RWPE2 (cell line): ENCODE measurements at regions not wholly inside any gene's neighbourhood (a gene's known extent, or its start where the extent isn't known, plus 50 kb on each side); places are given as distances from the start of the nearest gene placed in this dataset.
"Not testable (repeated sequence)": the region's sequence is repeated elsewhere in the genome, so short reads cannot be mapped to it uniquely, and the experiment has no call there.

Source experiments
- ATAC-seq: fragments of 200-7000 bp; cut with Tn5 transposase; 3 replicates; pipeline ENCODE4 v1.9.1; 2021; ENCODE audit warnings: low read depth
- DNase-seq: peaks from one replicate; pipeline ENCODE4 v3.0.0-alpha.2; 2020; ENCODE audit warnings: low spot score
- H3K27ac ChIP-seq: fragments of 450-650 bp; 2 replicates; pipeline ENCODE4 v1.5.1; 2017; ENCODE audit warnings: mild to moderate bottlenecking; ENCODE audit not compliant: poor library complexity, severe bottlenecking
- H3K27me3 ChIP-seq: fragments of 250-450 bp; sonication (Bioruptor Pico); 2 replicates; pipeline ENCODE4 v1.5.1; 2021; ENCODE audit warnings: mild to moderate bottlenecking, moderate library complexity; ENCODE audit not compliant: insufficient read depth, poor library complexity, severe bottlenecking
- H3K36me3 ChIP-seq: fragments of 250-450 bp; sonication (Bioruptor Pico); 2 replicates; pipeline ENCODE4 v1.5.1; 2020; ENCODE audit warnings: low read depth, mild to moderate bottlenecking, moderate library complexity
- H3K4me1 ChIP-seq: fragments of 250-450 bp; sonication (Bioruptor Pico); 2 replicates; pipeline ENCODE4 v1.5.1; 2021; ENCODE audit warnings: mild to moderate bottlenecking, moderate library complexity; ENCODE audit not compliant: insufficient read depth, poor library complexity, severe bottlenecking
- H3K4me3 ChIP-seq: fragments of 250-450 bp; sonication (Bioruptor Pico); 2 replicates; pipeline ENCODE4 v1.5.1; 2021; ENCODE audit warnings: mild to moderate bottlenecking, moderate library complexity; ENCODE audit not compliant: severe bottlenecking
- H3K9me3 ChIP-seq: fragments of 250-450 bp; sonication (Bioruptor Pico); 2 replicates; pipeline ENCODE4 v1.5.1; 2021; ENCODE audit warnings: mild to moderate bottlenecking, moderate library complexity; ENCODE audit not compliant: severe bottlenecking
- CTCF ChIP-seq: fragments of 450-650 bp; IDR thresholded peaks from one replicate; pipeline ENCODE4 v1.5.1; 2017; ENCODE audit warnings: mild to moderate bottlenecking, moderate library complexity; ENCODE audit not compliant: poor library complexity, severe bottlenecking

- Histone ChIP-seq H3K4me3 (no peak overlapping the region), H3K9me3 (no peaks in the 10 kb centered on the region), H3K36me3 (no peaks in the 10 kb centered on the region), H3K27ac (peak overlapping the region; percentile 93), H3K4me1 (peaks cover 29% of the 10 kb centered on the region), H3K27me3 (no peaks in the 10 kb centered on the region)
- peak; percentile 82 for ATAC-seq
- peak; percentile 85 for DNase-seq
- TF ChIP-seq CTCF: no peak
These were observed 66.7 kb upstream of the PDZD8 start for GRCh38 chr10:117441812-117442443.

GRCh38 chr10:117441361-117441760 is 66.1 kb upstream of the PDZD8 start:
- Histone ChIP-seq H3K9me3 (no peaks in the 10 kb centered on the region), H3K27ac (peak overlapping the region; percentile 93), H3K4me3 (no peak overlapping the region), H3K27me3 (no peaks in the 10 kb centered on the region), H3K36me3 (no peaks in the 10 kb centered on the region), H3K4me1 (peaks cover 29% of the 10 kb centered on the region)
- no peak for ATAC-seq
- no peak for TF ChIP-seq CTCF
- DNase-seq: no peak

GRCh38 chr10:117439243-117439912 is 64.1 kb upstream of the PDZD8 start:
- peak; percentile 76 for DNase-seq
- H3K27ac ChIP-seq: peak overlapping the region; percentile 74
- H3K4me3 ChIP-seq: no peak overlapping the region
- H3K4me1 ChIP-seq: peaks cover 29% of the 10 kb centered on the region
- H3K36me3 ChIP-seq: no peaks in the 10 kb centered on the region
- H3K9me3 ChIP-seq: no peaks in the 10 kb centered on the region
- ATAC-seq: peak; percentile 56
- no peaks in the 10 kb centered on the region for H3K27me3 ChIP-seq
- no peak for TF ChIP-seq CTCF

GRCh38 chr10:117432866-117433265 is 57.6 kb upstream of the PDZD8 start:
- no peaks in the 10 kb centered on the region for H3K9me3 ChIP-seq
- no peak for TF ChIP-seq CTCF
- DNase-seq (no peak), ATAC-seq (no peak)
- no peak overlapping the region for H3K27ac ChIP-seq
- H3K4me1 ChIP-seq: peaks cover 4% of the 10 kb centered on the region
- no peaks in the 10 kb centered on the region for H3K27me3 ChIP-seq
- no peak overlapping the region for H3K4me3 ChIP-seq
- H3K36me3 ChIP-seq: no peaks in the 10 kb centered on the region

GRCh38 chr10:117431160-117431559 is 55.9 kb upstream of the PDZD8 start:
- H3K27ac ChIP-seq: no peak overlapping the region
- peak; percentile 78 for ATAC-seq
- no peak for DNase-seq

GRCh38 chr10:117430535-117430934 is 55.3 kb upstream of the PDZD8 start:
- H3K4me3 ChIP-seq, H3K27me3 ChIP-seq, DNase-seq, ATAC-seq, H3K36me3 ChIP-seq, H3K4me1 ChIP-seq, H3K9me3 ChIP-seq, H3K27ac ChIP-seq: not testable (repeated sequence)

More at GRCh38 chr10:117431160-117431559, 55.9 kb upstream of the PDZD8 start:
- Histone ChIP-seq H3K36me3 (no peaks in the 10 kb centered on the region), H3K27me3 (no peaks in the 10 kb centered on the region), H3K9me3 (no peaks in the 10 kb centered on the region), H3K4me3 (no peak overlapping the region), H3K4me1 (no peaks in the 10 kb centered on the region)
- peak; percentile 78 for TF ChIP-seq CTCF
